Gastroesophageal sphincter (tissue), 4 donors: ENCODE measurements at regions not wholly inside any gene's neighbourhood (a gene's known extent, or its start where the extent isn't known, plus 50 kb on each side); places are given as distances from the start of the nearest gene placed in this dataset.

ENCODE experiments used
- ATAC-seq: fragments of 150-250 bp; one replicate; pipeline ENCODE4 v1.9.1; 2016; ENCODE audit warnings: mild to moderate bottlenecking, moderate library complexity
- H3K27ac ChIP-seq, 4 donors: fragments of 200-600 bp; sonication (generic) in 3 of 4; 1 replicate in 3 of 4; 2 replicates in 1 of 4; pipeline ENCODE4 v1.5.1; 2016 to 2019
- H3K27me3 ChIP-seq: fragments of 200-600 bp; sonication (generic); one replicate; pipeline ENCODE4 v1.5.1; 2019
- H3K36me3 ChIP-seq, 2 donors: fragments of 200-600 bp; sonication (generic); one replicate each; pipeline ENCODE4 v1.5.1; 2019; ENCODE audit warnings: control low read depth in 1 of 2
- H3K4me1 ChIP-seq, 3 donors: fragments of 200-600 bp; sonication (generic); 1 replicate in 2 of 3; 2 replicates in 1 of 3; pipeline ENCODE4 v1.5.1; 2016 to 2019; ENCODE audit warnings: control low read depth in 2 of 3
- H3K4me3 ChIP-seq, 2 donors: fragments of 200-600 bp; sonication (generic); one replicate each; pipeline ENCODE4 v1.5.1; 2019; ENCODE audit warnings: mild to moderate bottlenecking in 1 of 2, moderate library complexity in 1 of 2
- H3K9me3 ChIP-seq, 3 donors: fragments of 200-600 bp; sonication (generic); one replicate each; pipeline ENCODE4 v1.5.1; 2017 to 2019; ENCODE audit warnings: control low read depth in 2 of 3
- CTCF ChIP-seq, 4 experiments: fragments of 200-600 bp in 2 of 4; fragments of 450-650 bp in 2 of 4; sonication (generic) in 1 of 4; IDR thresholded peaks; one replicate each; pipeline ENCODE4 v1.5.1; 2017 to 2019; ENCODE audit warnings: antibody characterized with exemption in 4 of 4, mild to moderate bottlenecking in 2 of 4, moderate library complexity in 2 of 4
- EP300 ChIP-seq: sonication (generic); formaldehyde crosslinking; IDR thresholded peaks from one replicate; pipeline ENCODE4 v1.6.1; 2017; ENCODE audit warnings: antibody characterized with exemption, mild to moderate bottlenecking
- POLR2A ChIP-seq, 2 donors: fragments of 450-650 bp; IDR thresholded peaks; one replicate each; pipeline ENCODE4 v1.6.1; 2017; ENCODE audit warnings: antibody characterized with exemption in 2 of 2, mild to moderate bottlenecking in 2 of 2, moderate library complexity in 1 of 2
- POLR2AphosphoS5 ChIP-seq: sonication (generic); formaldehyde crosslinking; IDR thresholded peaks from one replicate; pipeline ENCODE4 v1.6.1; 2017; ENCODE audit warnings: antibody characterized with exemption
- WGBS, 2 donors: methylation state at CpG; one replicate each; pipeline ENCODE4 v1.1.5; 2018; ENCODE audit warnings: low coverage in 1 of 2; 5-methylcytosine and 5-hydroxymethylcytosine counted together

GRCh38 chr12:126218697-126219096 is 1153.5 kb downstream of the AACS start:
- H3K27ac ChIP-seq, result no peak overlapping the region
- ATAC-seq, result no peak
- 29% methylated on average over 1 of the region's 1 CpG; no CpG with 5 or more reads in 1 of the 2 donors for WGBS, 2 donors
- H3K27me3 ChIP-seq, result no peaks in the 10 kb centered on the region
- H3K4me1 ChIP-seq, result no peaks in the 10 kb centered on the region
- H3K4me3 ChIP-seq, result no peak overlapping the region
- no peak for TF ChIP-seq POLR2AphosphoS5
- no peak for TF ChIP-seq POLR2A (IDR thresholded peaks at IDR 0.05)
- TF ChIP-seq EP300, result no peak
- TF ChIP-seq CTCF (IDR thresholded peaks at IDR 0.05), result no peak
- no peaks in the 10 kb centered on the region for H3K36me3 ChIP-seq
- H3K9me3 ChIP-seq, result no peaks in the 10 kb centered on the region

- ATAC-seq, result no peak
- 67 to 77% methylated on average over 2 of the region's 2 CpGs for WGBS, 2 donors
- no peak overlapping the region for H3K27ac ChIP-seq
- no peaks in the 10 kb centered on the region for H3K36me3 ChIP-seq
- H3K9me3 ChIP-seq, result no peaks in the 10 kb centered on the region
- no peak for TF ChIP-seq POLR2AphosphoS5
- TF ChIP-seq CTCF (IDR thresholded peaks at IDR 0.05), result no peak
- TF ChIP-seq EP300, result no peak
- TF ChIP-seq POLR2A (IDR thresholded peaks at IDR 0.05), result no peak
- H3K27me3 ChIP-seq, result no peaks in the 10 kb centered on the region
- H3K4me1 ChIP-seq, result no peaks in the 10 kb centered on the region
- no peak overlapping the region for H3K4me3 ChIP-seq
Observed at GRCh38 chr12:126219139-126219538, 1153.9 kb downstream of the AACS start.

- 51 to 74% methylated on average over 3 to 4 of the region's 6 CpGs for WGBS, 2 donors
- Histone ChIP-seq H3K36me3 (no peaks in the 10 kb centered on the region), H3K9me3 (no peaks in the 10 kb centered on the region), H3K27me3 (no peaks in the 10 kb centered on the region), H3K27ac (no peak overlapping the region), H3K4me3 (no peak overlapping the region), H3K4me1 (no peaks in the 10 kb centered on the region)
- no peak for TF ChIP-seq POLR2AphosphoS5
- TF ChIP-seq EP300, result no peak
- no peak for TF ChIP-seq POLR2A (IDR thresholded peaks at IDR 0.05)
- no peak for TF ChIP-seq CTCF (IDR thresholded peaks at IDR 0.05)
- no peak for ATAC-seq
Observed at GRCh38 chr12:126219654-126220279, 1154.5 kb downstream of the AACS start.

GRCh38 chr12:126224032-126224431 is 1158.8 kb downstream of the AACS start:
- no peaks in the 10 kb centered on the region for H3K36me3 ChIP-seq
- H3K27ac ChIP-seq, result no peak overlapping the region
- TF ChIP-seq EP300 (no peak), CTCF (IDR thresholded peaks at IDR 0.05) (no peak), POLR2AphosphoS5 (no peak), POLR2A (IDR thresholded peaks at IDR 0.05) (no peak)
- H3K4me3 ChIP-seq, result no peak overlapping the region
- 66 to 82% methylated on average over 3 of the region's 3 CpGs for WGBS, 2 donors
- no peaks in the 10 kb centered on the region for H3K27me3 ChIP-seq
- ATAC-seq, result no peak
- H3K9me3 ChIP-seq, result peaks cover 0 to 12% (median 0%) of the 10 kb centered on the region in 3 donors
- no peaks in the 10 kb centered on the region for H3K4me1 ChIP-seq

GRCh38 chr12:126228936-126229335 is 1163.7 kb downstream of the AACS start:
- Histone ChIP-seq H3K4me1 (no peaks in the 10 kb centered on the region), H3K4me3 (no peak overlapping the region), H3K9me3 (peaks cover 0 to 12% (median 0%) of the 10 kb centered on the region in 3 donors), H3K27ac (no peak overlapping the region), H3K27me3 (no peaks in the 10 kb centered on the region), H3K36me3 (no peaks in the 10 kb centered on the region)
- TF ChIP-seq CTCF (IDR thresholded peaks at IDR 0.05), result no peak
- no peak for TF ChIP-seq POLR2AphosphoS5
- TF ChIP-seq POLR2A (IDR thresholded peaks at IDR 0.05), result no peak
- TF ChIP-seq EP300, result no peak
- WGBS, 2 donors, result 83 to 93% methylated on average over 2 of the region's 2 CpGs
- no peak for ATAC-seq
